Gastrocnemius medialis (tissue), 4 donors: ENCODE measurements at regions not wholly inside any gene's neighbourhood (a gene's known extent, or its start where the extent isn't known, plus 50 kb on each side); places are given as distances from the start of the nearest gene placed in this dataset.
"Not testable (repeated sequence)": the region's sequence is repeated elsewhere in the genome, so short reads cannot be mapped to it uniquely, and the experiment has no call there.

ENCODE experiments used
- ATAC-seq, 2 donors: fragments of 150-250 bp; one replicate each; pipeline ENCODE4 v1.9.1; 2016
- DNase-seq, 2 donors: peaks; one replicate each; pipeline ENCODE4 v3.0.0-alpha.2; 2019
- H3K27ac ChIP-seq, 4 donors: fragments of 200-600 bp; sonication (generic); 1 replicate in 1 of 4; 2 replicates in 3 of 4; pipeline ENCODE4 v1.5.1; 2016 to 2018; ENCODE audit warnings: mild to moderate bottlenecking in 2 of 4, moderate library complexity in 1 of 4
- H3K27me3 ChIP-seq, 3 donors: fragments of 200-600 bp; sonication (generic) in 2 of 3; 1 replicate in 1 of 3; 2 replicates in 2 of 3; pipeline versions ENCODE4 v1.5.1 to v1.6.0; 2016 to 2019; ENCODE audit warnings: mild to moderate bottlenecking in 1 of 3, moderate library complexity in 1 of 3
- H3K36me3 ChIP-seq, 2 donors: fragments of 200-600 bp; sonication (generic) in 1 of 2; one replicate each; pipeline ENCODE4 v1.5.1; 2017 to 2018
- H3K4me1 ChIP-seq, 2 donors: fragments of 200-600 bp; sonication (generic) in 1 of 2; one replicate each; pipeline ENCODE4 v1.5.1; 2016 to 2017; ENCODE audit warnings: mild to moderate bottlenecking in 2 of 2
- H3K4me3 ChIP-seq, 4 donors: fragments of 200-600 bp; sonication (generic) in 3 of 4; 1 replicate in 1 of 4; 2 replicates in 3 of 4; pipeline ENCODE4 v1.5.1; 2016 to 2019; ENCODE audit warnings: mild to moderate bottlenecking in 2 of 4
- H3K9me3 ChIP-seq, 3 donors: fragments of 200-600 bp; sonication (generic) in 2 of 3; 1 replicate in 1 of 3; 2 replicates in 2 of 3; pipeline ENCODE4 v1.5.1; 2016 to 2019
- CTCF ChIP-seq, 5 experiments: fragments of 450-650 bp in 3 of 5; fragments of 200-600 bp in 2 of 5; sonication (generic) in 2 of 5; IDR thresholded peaks in 4 of 5; conservative IDR thresholded peaks in 1 of 5; 1 replicate in 4 of 5; 2 replicates in 1 of 5; pipeline ENCODE4 v1.5.1; 2016 to 2019; ENCODE audit warnings: antibody characterized with exemption in 5 of 5, mild to moderate bottlenecking in 3 of 5, moderate library complexity in 3 of 5
- POLR2A ChIP-seq, 2 donors: fragments of 450-650 bp; IDR thresholded peaks; one replicate each; pipeline ENCODE4 v1.6.1; 2017; ENCODE audit warnings: antibody characterized with exemption in 2 of 2, mild to moderate bottlenecking in 2 of 2, moderate library complexity in 2 of 2
- in situ Hi-C, 4 donors: fragments of 200-750 bp; cut with MboI; loops; one replicate each; pipeline versions ENCODE4 v1.15.0 to v1.8.0; 2017; ENCODE audit warnings: low sequenced_read_pairs in 4 of 4
- intact Hi-C: fragments of 100-400 bp; cut with DNase I; formaldehyde crosslinking; loops from one replicate; pipeline ENCODE4 v1.15.1; 2023; ENCODE audit warnings: low total_unique reads

DNA sequence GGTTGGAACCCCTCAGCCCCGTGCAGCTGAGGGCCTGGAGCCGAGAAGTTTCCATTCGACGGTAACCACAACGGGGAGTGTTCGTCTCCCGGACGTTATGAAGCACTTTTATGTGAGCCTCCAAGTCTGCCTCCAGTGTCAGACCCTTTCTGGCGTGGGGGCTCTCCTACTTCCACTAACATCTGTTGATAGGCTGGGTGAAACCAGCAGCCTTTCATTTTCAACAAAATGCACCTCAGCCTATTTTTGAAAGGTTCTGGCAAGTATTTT is 257.4 kb downstream of the THBS2 start:
- H3K27ac ChIP-seq = no peak overlapping the region
- H3K36me3 ChIP-seq = no peaks in the 10 kb centered on the region
- no peak overlapping the region for H3K4me3 ChIP-seq
- no peaks in the 10 kb centered on the region for H3K27me3 ChIP-seq
- in situ Hi-C loops = no loop called here
- no peaks in the 10 kb centered on the region for H3K9me3 ChIP-seq
- no peak for DNase-seq
- ATAC-seq = no peak
- H3K4me1 ChIP-seq = no peaks in the 10 kb centered on the region
- TF ChIP-seq CTCF (IDR thresholded peaks at IDR 0.05 in 4 of 5, conservative IDR thresholded peaks at IDR 0.05 in 1 of 5) = no peak
- TF ChIP-seq POLR2A (IDR thresholded peaks at IDR 0.05) = no peak
- intact Hi-C loops = no loop called here

DNA sequence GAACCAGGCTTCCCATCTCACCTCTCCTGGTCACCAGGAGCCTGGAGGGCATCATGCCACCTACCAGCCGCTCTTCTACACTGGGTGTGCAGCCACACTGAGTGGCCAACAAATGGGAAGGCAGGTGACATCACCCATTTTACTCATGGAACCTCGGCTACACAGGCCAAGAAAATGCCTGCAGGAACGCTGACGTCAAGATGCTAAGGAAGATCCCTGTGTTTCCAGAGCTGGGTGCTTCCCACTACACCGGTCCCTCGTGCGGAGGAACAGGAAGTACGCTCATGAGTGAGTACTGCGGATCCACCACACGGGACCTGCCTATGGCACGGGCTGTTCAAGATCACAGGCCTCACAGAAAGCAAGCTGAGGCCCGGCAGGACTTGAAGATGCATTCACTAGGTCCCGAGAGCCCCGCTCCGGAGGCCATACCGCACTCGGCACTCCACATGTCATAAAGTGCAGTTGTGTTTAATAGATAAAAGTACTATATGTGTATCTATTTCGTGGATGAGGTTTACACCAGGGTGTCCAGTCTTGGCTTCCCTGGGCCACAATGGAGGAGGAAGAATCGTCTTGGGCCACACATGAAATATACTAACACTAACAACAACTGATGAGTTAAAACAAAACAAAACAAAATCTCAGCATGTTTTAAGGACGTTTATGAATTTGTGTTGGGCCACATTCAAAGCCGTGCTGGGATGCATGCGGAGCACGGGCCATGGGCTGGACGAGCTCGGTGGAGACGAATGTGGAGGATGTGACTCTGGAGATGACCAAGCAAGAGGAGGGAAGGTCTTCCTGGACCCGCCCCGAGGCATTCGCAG is 257.9 kb downstream of the THBS2 start:
- H3K36me3 ChIP-seq = no peaks in the 10 kb centered on the region
- H3K4me1 ChIP-seq = no peaks in the 10 kb centered on the region
- intact Hi-C loops (no loop called here), in situ Hi-C loops (no loop called here)
- DNase-seq (no peak), ATAC-seq (no peak)
- H3K4me3 ChIP-seq = no peak overlapping the region
- H3K9me3 ChIP-seq = no peaks in the 10 kb centered on the region
- no peaks in the 10 kb centered on the region for H3K27me3 ChIP-seq
- no peak for TF ChIP-seq CTCF (IDR thresholded peaks at IDR 0.05 in 4 of 5, conservative IDR thresholded peaks at IDR 0.05 in 1 of 5)
- no peak for TF ChIP-seq POLR2A (IDR thresholded peaks at IDR 0.05)
- no peak overlapping the region for H3K27ac ChIP-seq

GRCh38 chr6:168994956-168995355 is 258.7 kb downstream of the THBS2 start:
- DNase-seq (no peak), ATAC-seq (no peak)
- no peaks in the 10 kb centered on the region for H3K4me1 ChIP-seq
- intact Hi-C loops (no loop called here), in situ Hi-C loops (no loop called here)
- no peak overlapping the region for H3K4me3 ChIP-seq
- no peaks in the 10 kb centered on the region for H3K36me3 ChIP-seq
- H3K27ac ChIP-seq = no peak overlapping the region
- TF ChIP-seq CTCF (IDR thresholded peaks at IDR 0.05 in 4 of 5, conservative IDR thresholded peaks at IDR 0.05 in 1 of 5) = no peak
- TF ChIP-seq POLR2A (IDR thresholded peaks at IDR 0.05) = no peak
- no peaks in the 10 kb centered on the region for H3K9me3 ChIP-seq
- H3K27me3 ChIP-seq = no peaks in the 10 kb centered on the region

DNA sequence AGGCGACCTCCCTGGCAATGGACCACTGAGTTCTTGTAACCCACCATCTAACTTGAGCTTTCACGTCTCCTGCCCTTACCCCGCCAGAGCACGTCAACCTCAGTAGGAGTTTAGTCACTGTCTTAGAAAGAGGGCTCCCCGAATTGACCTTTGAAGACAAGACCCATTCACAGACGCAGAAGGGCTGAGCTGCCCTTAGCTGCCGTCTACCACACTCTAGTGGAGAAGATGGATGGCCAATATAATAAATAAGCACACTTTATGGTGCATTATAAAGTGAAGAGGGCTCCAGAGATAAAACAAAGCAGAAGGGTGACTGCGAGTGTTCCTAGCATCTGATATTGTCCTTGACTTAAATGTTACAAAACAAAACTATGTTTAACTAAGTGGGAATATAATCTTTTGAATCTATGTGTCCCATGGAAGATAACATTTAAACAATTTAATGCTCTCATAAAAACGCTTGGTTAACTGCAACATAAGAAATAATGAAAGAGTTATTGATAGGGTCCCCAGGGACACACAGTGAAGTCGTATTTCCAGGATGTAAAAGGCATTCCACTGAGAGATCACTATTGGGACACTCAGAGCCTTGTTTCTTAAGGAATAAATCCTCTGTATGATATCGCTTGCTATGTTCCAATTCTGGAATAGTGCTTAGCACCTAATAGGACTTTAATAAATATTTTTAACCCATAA is 261.1 kb downstream of the THBS2 start:
- Histone ChIP-seq H3K9me3 (no peaks in the 10 kb centered on the region), H3K27me3 (no peaks in the 10 kb centered on the region), H3K36me3 (no peaks in the 10 kb centered on the region), H3K27ac (no peak overlapping the region), H3K4me3 (no peak overlapping the region), H3K4me1 (no peaks in the 10 kb centered on the region)
- in situ Hi-C loops = no loop called here
- intact Hi-C loops = no loop called here
- TF ChIP-seq POLR2A (IDR thresholded peaks at IDR 0.05) (no peak), CTCF (IDR thresholded peaks at IDR 0.05 in 4 of 5, conservative IDR thresholded peaks at IDR 0.05 in 1 of 5) (no peak)
- DNase-seq (no peak), ATAC-seq (no peak)

GRCh38 chr6:168991695-168992094 is 262.0 kb downstream of the THBS2 start:
- H3K4me3 ChIP-seq, intact Hi-C loops, H3K4me1 ChIP-seq, H3K27ac ChIP-seq, H3K27me3 ChIP-seq, H3K36me3 ChIP-seq, ATAC-seq, in situ Hi-C loops, DNase-seq, H3K9me3 ChIP-seq: not testable (repeated sequence)
